Activated CD4-positive, alpha-beta T cell treated with anti-CD3 and anti-CD28 coated beads, Interleukin-2, amount 10 ng/mL, durations not matched to agents 24 days and 14 days (primary cell): ENCODE measurements at regions not wholly inside any gene's neighbourhood (a gene's known extent, or its start where the extent isn't known, plus 50 kb on each side); places are given as distances from the start of the nearest gene placed in this dataset.

Experiments used
- DNase-seq: peaks from one replicate; pipeline ENCODE4 v3.0.0; 2022
- H3K27ac Mint-ChIP-seq: one replicate; pipeline ENCODE4 v1.8.0; 2022; ENCODE audit warnings: mild to moderate bottlenecking, mixed read lengths
- H3K27me3 Mint-ChIP-seq: one replicate; pipeline ENCODE4 v1.8.0; 2022; ENCODE audit warnings: mixed read lengths
- H3K36me3 Mint-ChIP-seq: one replicate; pipeline ENCODE4 v1.8.0; 2022; ENCODE audit warnings: low read depth, mild to moderate bottlenecking, mixed read lengths
- H3K4me1 Mint-ChIP-seq: one replicate; pipeline ENCODE4 v1.8.0; 2021; ENCODE audit warnings: mixed read lengths
- H3K4me3 Mint-ChIP-seq: one replicate; pipeline ENCODE4 v1.8.0; 2022; ENCODE audit warnings: mild to moderate bottlenecking, moderate library complexity, mixed read lengths
- H3K9me3 Mint-ChIP-seq: one replicate; pipeline ENCODE4 v1.8.0; 2021; ENCODE audit warnings: mixed read lengths
- intact Hi-C: fragments of 100-400 bp; cut with micrococcal nuclease; formaldehyde crosslinking; loops from one replicate; pipeline ENCODE4 v1.15.1; 2023

GRCh38 chr5:135279328-135279727 lies 119.7 kb downstream of the MACROH2A1 start:
- DNase-seq, result no peak
- H3K4me3 Mint-ChIP-seq, result no peak overlapping the region
- H3K27ac Mint-ChIP-seq, result no peak overlapping the region
- peaks cover 61% of the 10 kb centered on the region for H3K27me3 Mint-ChIP-seq
- no peaks in the 10 kb centered on the region for H3K36me3 Mint-ChIP-seq
- intact Hi-C loops, result no loop called here
- no peaks in the 10 kb centered on the region for H3K4me1 Mint-ChIP-seq
- no peaks in the 10 kb centered on the region for H3K9me3 Mint-ChIP-seq

GRCh38 chr5:135276151-135276550 lies 122.9 kb downstream of the MACROH2A1 start:
- intact Hi-C loops, result no loop called here
- Mint-ChIP-seq H3K27me3 (peaks cover 39% of the 10 kb centered on the region), H3K9me3 (no peaks in the 10 kb centered on the region), H3K4me3 (no peak overlapping the region), H3K36me3 (no peaks in the 10 kb centered on the region), H3K27ac (no peak overlapping the region), H3K4me1 (no peaks in the 10 kb centered on the region)
- no peak for DNase-seq

DNA sequence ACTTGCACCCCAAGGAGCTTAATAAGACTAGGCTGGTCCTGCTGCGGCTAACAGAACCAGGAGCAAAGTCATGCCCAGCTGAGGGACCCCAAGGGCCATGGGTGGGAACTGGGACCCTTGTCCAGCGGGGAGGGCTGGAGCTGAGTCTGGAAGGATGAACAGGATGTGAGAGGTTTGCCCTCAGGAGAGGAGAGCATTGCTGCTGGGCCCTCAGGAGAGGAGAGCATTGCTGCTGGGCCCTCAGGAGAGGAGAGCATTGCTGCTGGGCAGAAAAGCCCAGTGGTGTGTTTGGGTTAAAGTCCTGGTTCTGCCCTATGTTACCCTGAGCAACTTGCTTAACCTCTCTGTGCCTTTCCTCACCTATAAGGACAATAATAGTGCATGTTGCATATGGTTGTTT lies 125.8 kb downstream of the MACROH2A1 start:
- no peak overlapping the region for H3K4me3 Mint-ChIP-seq
- H3K9me3 Mint-ChIP-seq, result no peaks in the 10 kb centered on the region
- peaks cover 23% of the 10 kb centered on the region for H3K27me3 Mint-ChIP-seq
- no peaks in the 10 kb centered on the region for H3K36me3 Mint-ChIP-seq
- no peaks in the 10 kb centered on the region for H3K4me1 Mint-ChIP-seq
- intact Hi-C loops, result no loop called here
- no peak overlapping the region for H3K27ac Mint-ChIP-seq
- DNase-seq, result no peak

DNA sequence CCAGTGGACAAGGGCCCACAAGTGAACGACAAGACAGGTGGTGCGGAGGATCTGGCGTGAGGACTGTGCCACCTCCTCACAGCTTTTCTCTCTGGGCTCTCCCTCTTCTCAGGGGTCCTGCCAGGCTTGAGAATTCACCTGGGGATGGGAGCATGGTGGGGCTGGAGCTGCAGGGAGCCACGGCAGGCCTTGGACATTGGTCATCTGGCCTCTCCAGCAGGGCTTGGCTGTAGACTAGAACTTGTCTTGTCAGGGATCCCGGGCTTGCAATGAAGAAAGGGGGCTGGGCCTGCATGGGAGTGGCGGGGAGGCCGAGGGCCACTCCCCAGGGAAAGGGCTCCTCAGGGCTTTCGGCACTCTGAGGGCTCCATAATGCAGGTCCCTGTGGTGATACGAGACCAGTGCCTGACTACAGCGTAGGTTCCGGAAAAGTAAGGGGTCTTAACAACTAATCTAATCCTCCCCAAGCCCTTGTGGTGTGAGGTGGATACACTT lies 126.7 kb downstream of the MACROH2A1 start:
- Mint-ChIP-seq H3K27ac (no peak overlapping the region), H3K9me3 (no peaks in the 10 kb centered on the region), H3K36me3 (no peaks in the 10 kb centered on the region), H3K4me1 (no peaks in the 10 kb centered on the region), H3K4me3 (no peak overlapping the region), H3K27me3 (peaks cover 20% of the 10 kb centered on the region)
- no peak for DNase-seq
- intact Hi-C loops, result no loop called here

DNA sequence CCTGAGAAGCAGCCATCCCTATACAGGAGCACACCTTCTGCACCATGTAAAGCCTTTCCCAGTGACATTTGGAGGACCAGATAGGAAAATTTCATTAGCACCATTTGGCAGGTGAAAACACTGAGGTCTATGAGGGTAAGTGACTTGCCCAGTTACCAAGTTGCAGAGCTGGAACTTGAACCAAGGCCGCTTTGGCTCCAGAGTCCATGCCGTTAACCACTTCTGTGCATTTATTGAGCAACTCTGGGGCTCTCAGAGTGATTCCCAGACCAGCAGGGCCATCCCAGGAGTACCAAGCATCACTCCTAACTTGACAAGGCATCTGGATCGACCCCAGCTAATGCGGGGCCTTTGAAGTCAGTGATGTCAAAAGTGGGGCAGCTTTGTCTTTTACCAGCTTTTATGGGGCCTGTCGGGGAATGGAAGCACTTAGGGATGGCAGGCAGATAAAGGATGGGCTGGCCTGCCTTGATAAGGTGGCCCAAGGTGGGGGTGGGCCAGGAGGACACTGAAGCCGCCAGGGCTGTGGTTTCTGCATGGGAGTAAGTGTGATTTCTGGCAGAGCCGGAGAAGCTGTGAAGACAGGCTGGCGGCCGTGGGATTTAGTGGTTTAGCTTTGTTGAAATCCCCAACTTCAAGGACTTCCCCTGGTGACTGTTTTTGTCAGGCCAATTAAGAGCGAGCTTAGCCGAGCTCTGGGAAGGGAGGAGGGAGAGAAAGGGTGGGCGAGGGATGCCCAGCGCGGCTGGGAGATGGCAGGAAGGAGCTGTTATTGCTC lies 127.3 kb downstream of the MACROH2A1 start:
- Mint-ChIP-seq H3K36me3 (no peaks in the 10 kb centered on the region), H3K27me3 (peaks cover 15% of the 10 kb centered on the region), H3K9me3 (no peaks in the 10 kb centered on the region), H3K27ac (no peak overlapping the region), H3K4me3 (no peak overlapping the region), H3K4me1 (no peaks in the 10 kb centered on the region)
- intact Hi-C loops, result no loop called here
- DNase-seq, result no peak

DNA sequence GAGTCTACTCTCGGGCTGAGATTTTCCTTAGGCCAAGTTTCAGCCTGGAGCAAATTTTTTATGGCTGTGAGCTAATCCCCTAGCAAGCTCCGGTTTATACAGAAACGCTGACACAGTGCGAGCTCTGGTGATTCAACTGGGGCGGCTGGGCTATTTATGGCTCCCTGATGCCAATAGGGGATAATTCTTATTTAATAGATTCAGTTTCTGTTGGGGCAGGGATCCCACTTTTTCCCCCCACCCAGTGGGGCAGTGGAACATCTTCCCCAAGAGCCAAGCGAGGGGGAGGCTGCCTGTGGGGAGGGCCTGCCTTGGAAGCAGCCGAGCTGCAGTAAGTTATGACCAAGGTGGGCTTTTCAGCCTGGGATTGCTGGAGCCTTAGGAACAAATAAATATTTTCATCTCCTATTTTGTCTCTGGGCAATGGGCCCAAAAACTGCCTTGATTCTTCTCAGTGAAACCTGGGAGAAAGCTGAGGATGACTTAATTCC lies 129.1 kb downstream of the MACROH2A1 start:
- no peak overlapping the region for H3K4me3 Mint-ChIP-seq
- DNase-seq, result no peak

DNA sequence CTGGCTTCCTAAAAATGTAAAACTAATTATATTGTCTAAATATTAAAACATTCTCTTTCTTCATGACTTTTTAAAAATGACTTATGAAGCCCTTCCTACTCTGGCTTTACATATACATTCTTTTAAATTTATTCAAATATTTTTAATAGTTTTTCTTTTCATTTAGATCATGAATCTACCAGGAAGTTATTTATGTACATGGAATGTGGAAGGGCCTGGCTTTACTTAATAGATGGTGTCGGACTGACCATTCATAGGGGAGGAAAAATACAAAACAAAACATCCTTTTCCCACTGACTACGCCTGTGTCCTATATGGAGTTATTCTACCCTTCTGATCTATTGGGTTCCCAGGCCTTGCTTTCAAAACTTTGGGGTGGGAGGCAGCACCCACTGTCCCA lies 129.8 kb downstream of the MACROH2A1 start:
- H3K27ac Mint-ChIP-seq, result no peak overlapping the region
- H3K9me3 Mint-ChIP-seq, result no peaks in the 10 kb centered on the region
- H3K4me3 Mint-ChIP-seq, result no peak overlapping the region
- intact Hi-C loops, result no loop called here
- no peak for DNase-seq
- peaks cover 11% of the 10 kb centered on the region for H3K27me3 Mint-ChIP-seq
- no peaks in the 10 kb centered on the region for H3K4me1 Mint-ChIP-seq
- no peaks in the 10 kb centered on the region for H3K36me3 Mint-ChIP-seq

More for the DNA sequence above, 129.1 kb downstream of the MACROH2A1 start:
- no peaks in the 10 kb centered on the region for H3K36me3 Mint-ChIP-seq
- H3K9me3 Mint-ChIP-seq, result no peaks in the 10 kb centered on the region
- no peak overlapping the region for H3K27ac Mint-ChIP-seq
- intact Hi-C loops, result no loop called here
- peaks cover 9% of the 10 kb centered on the region for H3K27me3 Mint-ChIP-seq
- H3K4me1 Mint-ChIP-seq, result no peaks in the 10 kb centered on the region

DNA sequence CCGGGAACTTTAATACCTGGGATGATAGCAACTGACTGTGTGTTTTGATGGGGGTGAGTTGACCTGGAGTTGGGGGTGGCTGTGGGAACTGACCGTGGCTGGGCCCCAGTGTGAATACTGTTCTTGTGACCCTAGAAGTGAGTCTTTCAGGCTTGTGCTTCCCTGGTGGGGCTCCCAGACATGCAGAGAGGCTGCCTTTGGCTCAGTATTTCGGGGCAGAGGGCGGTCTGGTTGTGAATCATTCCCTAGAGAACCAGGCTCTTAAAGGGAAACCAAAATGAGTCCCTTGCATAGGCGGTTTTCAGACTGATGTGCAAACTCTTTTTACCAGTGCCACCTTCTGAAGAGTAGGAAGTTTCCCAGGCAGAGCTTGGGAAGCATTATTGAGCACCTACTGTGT lies 132.1 kb downstream of the MACROH2A1 start:
- H3K9me3 Mint-ChIP-seq, result no peaks in the 10 kb centered on the region

DNA sequence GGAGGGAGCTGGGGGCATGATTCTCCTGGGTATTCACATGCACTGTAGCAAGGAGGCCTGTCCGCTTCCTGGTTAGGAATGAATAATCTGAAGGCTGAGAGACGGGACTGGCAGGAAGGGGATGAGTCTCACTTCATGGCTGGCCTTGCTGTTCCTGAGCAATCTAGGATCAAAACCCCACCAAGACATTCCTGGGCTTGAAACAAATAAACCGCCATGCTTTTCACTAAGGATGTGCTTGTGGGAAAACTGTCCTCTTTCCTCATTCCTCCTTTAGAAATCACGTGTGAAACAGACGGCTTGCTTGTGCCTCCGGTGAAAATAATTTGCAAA lies 132.8 kb downstream of the MACROH2A1 start:
- Mint-ChIP-seq H3K36me3 (no peaks in the 10 kb centered on the region), H3K4me1 (no peaks in the 10 kb centered on the region), H3K9me3 (no peaks in the 10 kb centered on the region), H3K4me3 (no peak overlapping the region), H3K27me3 (peaks cover 19% of the 10 kb centered on the region), H3K27ac (no peak overlapping the region)
- DNase-seq, result no peak
- intact Hi-C loops, result no loop called here

More for the DNA sequence above, 132.1 kb downstream of the MACROH2A1 start:
- Mint-ChIP-seq H3K27me3 (peaks cover 14% of the 10 kb centered on the region), H3K27ac (no peak overlapping the region), H3K4me3 (no peak overlapping the region), H3K36me3 (no peaks in the 10 kb centered on the region), H3K4me1 (no peaks in the 10 kb centered on the region)
- intact Hi-C loops, result no loop called here
- DNase-seq, result no peak

DNA sequence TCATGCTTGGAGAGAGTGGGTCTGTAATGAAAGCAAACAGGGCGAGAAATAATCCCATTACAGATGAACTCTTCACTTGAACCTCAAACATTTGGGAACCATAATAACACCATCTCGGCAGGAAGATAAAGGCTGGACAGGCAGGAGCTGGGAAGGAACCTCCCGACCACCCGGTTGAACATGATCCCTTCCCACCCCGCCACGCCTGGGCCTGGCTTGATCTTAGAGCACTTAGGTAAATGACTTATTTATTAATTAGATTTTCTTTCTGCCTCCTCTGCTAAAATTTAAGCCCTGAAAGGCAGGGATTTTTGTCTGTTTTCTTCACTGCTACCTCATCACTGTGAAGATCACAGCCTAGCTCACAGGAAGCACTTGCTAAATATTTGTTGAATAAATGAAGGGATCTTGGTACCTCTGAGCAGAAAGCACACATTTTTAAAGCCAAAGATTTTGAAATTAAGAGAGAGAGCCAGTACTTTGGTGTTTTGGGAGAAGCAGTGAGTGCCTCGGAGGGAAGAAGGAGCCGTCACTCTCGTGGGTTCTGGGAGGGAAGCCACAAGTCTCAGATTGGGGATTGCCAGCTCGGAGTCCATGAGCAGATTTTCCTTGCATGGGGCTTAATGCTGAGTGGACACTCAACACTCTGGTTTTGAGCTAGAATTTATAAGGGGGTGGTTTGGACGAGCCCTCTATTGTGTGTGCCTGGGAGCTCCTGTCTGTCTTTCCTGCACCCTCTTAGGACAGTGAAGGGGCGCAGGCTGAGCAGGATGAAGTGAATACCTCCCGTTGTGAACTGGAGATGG lies 133.3 kb downstream of the MACROH2A1 start:
- Mint-ChIP-seq H3K36me3 (no peaks in the 10 kb centered on the region), H3K27me3 (peaks cover 21% of the 10 kb centered on the region), H3K9me3 (no peaks in the 10 kb centered on the region), H3K4me3 (no peak overlapping the region), H3K27ac (no peak overlapping the region), H3K4me1 (no peaks in the 10 kb centered on the region)
- no peak for DNase-seq
- intact Hi-C loops, result no loop called here

DNA sequence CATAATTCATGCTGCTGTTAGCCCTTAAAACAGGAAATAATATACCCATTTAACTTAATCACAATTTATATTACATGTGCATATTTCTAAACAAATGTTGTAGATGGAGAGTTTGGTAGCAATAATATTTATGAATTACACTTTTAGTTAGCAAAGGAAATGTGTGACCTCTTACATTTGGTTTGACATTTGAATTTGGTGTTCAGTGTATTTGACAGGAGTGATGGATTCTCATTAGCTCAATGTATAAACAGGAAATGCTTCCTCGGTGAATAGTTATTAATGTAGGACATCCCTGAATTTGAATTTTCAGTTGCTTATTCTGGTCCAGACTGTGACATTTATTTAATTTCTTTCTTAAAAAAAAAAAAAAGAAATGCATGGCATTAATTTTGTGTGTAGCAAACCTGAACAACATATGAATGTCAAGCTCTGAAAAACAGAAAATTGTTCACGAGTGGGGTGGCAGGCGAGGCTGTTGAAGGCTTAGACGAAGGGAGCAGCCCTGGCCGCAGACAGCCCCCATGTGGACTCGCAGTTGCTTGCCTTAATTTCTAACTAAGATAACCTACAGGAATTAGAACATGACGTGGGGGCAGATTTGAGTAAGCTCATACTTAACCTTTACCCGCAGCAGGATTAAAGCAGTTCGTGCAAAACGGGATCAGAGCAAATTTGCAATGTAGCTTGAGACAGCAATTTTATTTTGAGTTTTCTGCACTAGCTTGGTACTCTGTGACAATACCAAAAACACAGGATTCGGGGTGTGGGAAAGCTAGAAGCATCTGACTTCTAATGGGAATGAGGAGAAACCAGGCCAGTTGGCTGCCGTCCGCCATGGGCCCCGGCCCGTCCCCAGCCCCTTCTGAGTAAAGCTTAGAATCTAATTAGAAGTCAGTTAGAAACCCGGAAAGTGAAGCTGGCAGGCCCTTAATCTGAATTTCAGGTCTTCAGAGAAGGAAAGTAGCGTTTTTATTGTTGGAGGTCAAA lies 134.3 kb downstream of the MACROH2A1 start:
- no peak overlapping the region for H3K27ac Mint-ChIP-seq
- H3K27me3 Mint-ChIP-seq, result peaks cover 30% of the 10 kb centered on the region
- no peaks in the 10 kb centered on the region for H3K4me1 Mint-ChIP-seq
- no peak overlapping the region for H3K4me3 Mint-ChIP-seq
- peaks cover 1% of the 10 kb centered on the region for H3K9me3 Mint-ChIP-seq
- H3K36me3 Mint-ChIP-seq, result no peaks in the 10 kb centered on the region
- intact Hi-C loops, result no loop called here
- no peak for DNase-seq

- no peaks in the 10 kb centered on the region for H3K36me3 Mint-ChIP-seq
- no peak overlapping the region for H3K27ac Mint-ChIP-seq
- H3K4me3 Mint-ChIP-seq, result no peak overlapping the region
- DNase-seq, result peak; percentile 11
- H3K4me1 Mint-ChIP-seq, result no peaks in the 10 kb centered on the region
- intact Hi-C loops, result no loop called here
- H3K9me3 Mint-ChIP-seq, result peaks cover 3% of the 10 kb centered on the region
- H3K27me3 Mint-ChIP-seq, result peaks cover 29% of the 10 kb centered on the region
These were observed 135.9 kb downstream of the MACROH2A1 start for GRCh38 chr5:135263022-135263668.

GRCh38 chr5:135262364-135262763 lies 136.7 kb downstream of the MACROH2A1 start:
- Mint-ChIP-seq H3K36me3 (no peaks in the 10 kb centered on the region), H3K4me1 (no peaks in the 10 kb centered on the region), H3K9me3 (peaks cover 3% of the 10 kb centered on the region), H3K4me3 (no peak overlapping the region), H3K27me3 (peaks cover 32% of the 10 kb centered on the region), H3K27ac (no peak overlapping the region)
- intact Hi-C loops, result no loop called here
- peak; percentile 17 for DNase-seq
